ENCODE measurements at regions not wholly inside any gene's neighbourhood (a gene's known extent, or its start where the extent isn't known, plus 50 kb on each side); places are given as distances from the start of the nearest gene placed in this dataset.

- TF ChIP-seq POU6F1 (CRISPR knock-in tag; IDR thresholded peaks at IDR 0.05; ENCODE audit: borderline replicate concordance, low read depth): no peak
- TF ChIP-seq PPARA (CRISPR knock-in tag; IDR thresholded peaks at IDR 0.05; ENCODE audit: borderline replicate concordance): no peak
- TF ChIP-seq BACH2 (CRISPR knock-in tag; IDR thresholded peaks at IDR 0.05; ENCODE audit: borderline replicate concordance): no peak
- TF ChIP-seq CSRNP3 (CRISPR knock-in tag; IDR thresholded peaks at IDR 0.05): no peak
- no peak for TF ChIP-seq OSR1 (CRISPR knock-in tag; IDR thresholded peaks at IDR 0.05)
- TF ChIP-seq RARB (CRISPR knock-in tag; IDR thresholded peaks at IDR 0.05): no peak
- no peak for TF ChIP-seq ZFP3 (CRISPR knock-in tag; IDR thresholded peaks at IDR 0.05)
- no peak for TF ChIP-seq PATZ1 (CRISPR knock-in tag; IDR thresholded peaks at IDR 0.05; ENCODE audit: borderline replicate concordance)
- TF ChIP-seq ZNF8 (CRISPR knock-in tag; IDR thresholded peaks at IDR 0.05): no peak
- no peak for TF ChIP-seq CSDC2 (CRISPR knock-in tag; IDR thresholded peaks at IDR 0.05)
- no peak for TF ChIP-seq ESRRG (CRISPR knock-in tag; IDR thresholded peaks at IDR 0.05)
- no peak for TF ChIP-seq TCF4 (CRISPR knock-in tag; IDR thresholded peaks at IDR 0.05; ENCODE audit: borderline replicate concordance)
- TF ChIP-seq GLIS3 (CRISPR knock-in tag; IDR thresholded peaks at IDR 0.05): no peak
Measured at GRCh38 chr14:48052973-48053372, 377.6 kb upstream of the MDGA2 start.

All from SK-N-SH treated with all-trans-retinoic acid at 6 μM for 48 hours (cell line).